Stimulated activated CD4-positive, alpha-beta T cell treated with anti-CD3 and anti-CD28 coated beads, Interleukin-4, amount 100 ng/mL, for 24 hours (primary cell): ENCODE measurements at regions not wholly inside any gene's neighbourhood (a gene's known extent, or its start where the extent isn't known, plus 50 kb on each side); places are given as distances from the start of the nearest gene placed in this dataset.
"Not testable (repeated sequence)": the region's sequence is repeated elsewhere in the genome, so short reads cannot be mapped to it uniquely, and the experiment has no call there.

Source experiments
- DNase-seq: peaks from one replicate; pipeline ENCODE4 v3.0.0-alpha.2; 2020

DNA sequence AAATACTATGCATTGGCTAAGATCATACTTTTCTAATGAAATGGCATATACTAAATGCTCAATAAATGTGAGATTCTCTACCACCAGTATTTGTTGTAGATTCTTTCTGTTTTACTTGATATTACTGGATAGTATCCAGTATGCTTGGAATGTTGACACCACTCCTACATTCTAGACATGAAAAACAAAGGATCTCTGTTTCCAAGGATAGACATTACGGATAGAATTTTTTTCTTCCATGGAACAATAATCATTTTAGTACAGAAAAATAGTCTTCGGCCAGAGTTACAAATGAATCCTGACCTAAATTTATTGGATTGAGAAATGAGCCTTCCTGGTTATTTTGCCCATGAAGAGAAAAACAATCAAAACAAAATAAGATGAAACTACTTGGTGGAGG is 258.2 kb upstream of the NT5E start:
- DNase-seq: no peak

DNA sequence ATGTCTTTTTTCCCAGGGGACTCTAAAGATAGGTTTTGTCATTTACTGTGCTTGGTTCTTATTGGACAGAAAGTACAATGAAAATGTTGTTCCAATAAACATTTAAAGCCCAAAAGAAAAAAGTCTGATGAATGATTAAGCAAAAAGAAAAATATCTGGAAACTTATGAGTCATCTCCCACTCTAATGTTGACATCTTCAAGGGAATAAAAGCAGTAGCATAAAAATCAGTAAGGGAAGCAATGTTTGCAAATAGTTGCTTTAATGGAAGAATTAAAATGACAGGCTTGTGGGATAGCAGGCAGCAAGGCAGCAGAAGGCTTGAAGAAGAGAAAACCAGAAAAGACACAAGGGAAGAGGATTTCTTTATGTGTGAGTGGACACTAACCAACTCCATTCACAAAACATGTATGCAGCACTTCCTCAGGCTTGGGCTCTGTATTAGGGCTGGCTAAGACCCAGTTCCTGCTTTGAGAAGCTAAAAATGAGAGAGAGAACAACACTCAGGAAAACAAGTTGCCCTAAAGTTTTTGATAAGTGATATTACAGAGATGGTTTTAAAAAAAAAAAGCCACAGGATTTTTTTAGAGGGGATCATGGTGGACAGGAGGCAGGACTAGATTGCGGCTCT is 263.2 kb upstream of the NT5E start:
- no peak for DNase-seq

DNA sequence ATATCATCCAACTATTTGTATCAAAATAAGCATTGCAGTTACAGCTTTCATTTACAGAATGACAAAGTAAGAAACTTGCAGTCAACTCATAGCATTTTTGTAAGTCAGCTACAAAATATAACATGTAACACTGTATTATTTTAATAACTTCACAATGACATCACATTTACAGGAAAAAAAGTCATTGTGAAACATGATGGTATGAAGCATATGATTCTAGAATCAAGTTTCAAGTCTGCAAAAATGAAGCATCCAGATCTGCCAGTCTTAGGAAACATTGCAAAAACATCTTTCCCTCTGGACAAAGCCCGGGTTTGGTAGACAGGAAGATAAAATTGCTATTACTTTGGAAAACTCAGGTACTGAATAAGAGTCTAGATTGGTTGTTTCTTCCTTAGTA is 263.9 kb upstream of the NT5E start:
- DNase-seq: no peak

DNA sequence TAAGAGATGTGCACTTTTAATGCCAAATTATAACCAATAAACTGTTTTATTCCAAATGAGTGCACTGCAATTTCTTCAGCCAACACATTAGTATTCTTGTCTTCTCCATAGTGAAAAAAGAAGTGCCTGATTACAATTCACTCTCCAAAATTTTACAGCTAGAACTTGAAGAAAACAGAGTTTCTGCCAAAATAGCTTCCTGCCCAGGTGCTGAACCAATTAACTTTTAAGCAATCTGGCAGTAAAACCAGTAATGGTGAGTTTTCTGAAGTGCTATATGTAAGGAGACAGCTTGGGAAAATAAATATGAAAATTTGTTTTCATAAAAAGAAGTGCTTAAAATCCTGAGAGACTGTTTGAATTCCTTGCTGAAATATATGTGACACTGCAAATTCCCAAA is 266.0 kb upstream of the NT5E start:
- DNase-seq: no peak

DNA sequence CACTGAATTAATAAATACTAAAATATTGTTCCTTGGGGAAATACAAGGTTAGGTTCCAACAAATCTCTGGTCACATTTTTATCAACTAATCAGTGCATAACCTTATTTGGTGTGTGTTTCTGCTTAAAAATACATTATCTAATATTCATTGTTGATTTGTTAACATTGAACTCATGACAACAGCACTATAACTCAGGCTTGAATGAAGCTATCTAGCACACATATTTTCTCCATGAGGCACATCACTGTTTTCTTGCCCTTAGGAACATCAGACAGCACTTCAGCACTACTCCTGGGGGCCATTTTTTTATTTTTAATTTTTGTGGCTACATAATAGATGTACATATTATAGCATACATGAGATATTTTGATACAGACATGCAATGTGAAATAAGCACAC is 277.2 kb upstream of the NT5E start:
- no peak for DNase-seq

DNA sequence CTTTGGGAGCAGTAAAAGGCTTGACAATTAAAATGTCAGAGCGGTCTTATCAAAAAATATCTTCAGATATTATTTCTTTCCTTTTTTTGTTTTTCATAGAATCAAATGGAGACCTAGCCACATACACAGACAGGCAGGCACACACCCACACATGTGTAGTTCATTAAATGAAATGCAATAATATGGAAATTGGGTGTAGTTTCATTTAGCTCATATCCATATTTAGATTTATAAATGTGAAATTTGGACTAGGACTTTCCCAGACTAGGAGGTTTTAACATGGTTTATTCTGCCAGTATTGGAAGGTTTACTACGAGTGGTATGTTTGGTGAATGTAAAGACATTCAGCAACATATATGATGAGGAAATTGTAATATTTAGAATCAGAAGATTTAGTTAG is 277.7 kb upstream of the NT5E start:
- DNase-seq: no peak

DNA sequence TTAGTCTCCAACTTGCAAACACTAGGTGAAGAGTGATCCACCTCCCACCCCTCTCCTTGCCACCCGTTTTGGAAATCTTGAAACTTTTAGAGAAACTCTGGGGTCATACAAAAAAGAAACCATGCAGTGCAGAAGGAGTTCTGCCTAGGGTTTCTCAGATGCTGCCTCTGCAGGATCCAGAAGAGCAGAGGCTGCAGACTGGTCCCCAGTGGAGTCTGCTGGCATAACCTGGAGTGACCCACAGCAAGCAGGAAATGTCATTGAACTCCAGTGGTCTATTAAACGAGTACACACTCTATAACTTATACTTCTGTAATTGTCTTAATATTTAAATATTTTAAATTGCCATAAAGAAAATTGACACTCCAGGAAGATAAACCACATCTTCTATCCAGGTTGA is 280.7 kb upstream of the NT5E start:
- no peak for DNase-seq

DNA sequence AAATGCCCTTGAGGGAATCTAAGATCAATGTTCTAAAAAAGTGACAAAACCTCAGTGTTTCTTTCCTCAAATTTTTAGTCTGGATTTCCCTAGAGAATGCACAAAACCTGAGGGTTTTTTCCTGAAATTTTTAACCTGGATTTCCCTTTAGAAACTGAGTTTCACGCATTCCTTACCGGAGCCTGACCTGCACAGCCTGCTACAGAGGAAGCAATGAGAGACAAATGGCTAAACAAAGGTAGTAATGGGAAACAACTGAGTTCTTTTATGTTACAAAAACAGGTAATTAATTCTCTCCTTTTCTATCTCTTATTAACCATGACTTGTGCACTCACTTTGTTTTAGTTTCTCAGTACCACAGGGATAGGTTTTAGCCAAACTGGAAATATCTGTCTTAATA is 281.7 kb upstream of the NT5E start:
- DNase-seq: no peak

DNA sequence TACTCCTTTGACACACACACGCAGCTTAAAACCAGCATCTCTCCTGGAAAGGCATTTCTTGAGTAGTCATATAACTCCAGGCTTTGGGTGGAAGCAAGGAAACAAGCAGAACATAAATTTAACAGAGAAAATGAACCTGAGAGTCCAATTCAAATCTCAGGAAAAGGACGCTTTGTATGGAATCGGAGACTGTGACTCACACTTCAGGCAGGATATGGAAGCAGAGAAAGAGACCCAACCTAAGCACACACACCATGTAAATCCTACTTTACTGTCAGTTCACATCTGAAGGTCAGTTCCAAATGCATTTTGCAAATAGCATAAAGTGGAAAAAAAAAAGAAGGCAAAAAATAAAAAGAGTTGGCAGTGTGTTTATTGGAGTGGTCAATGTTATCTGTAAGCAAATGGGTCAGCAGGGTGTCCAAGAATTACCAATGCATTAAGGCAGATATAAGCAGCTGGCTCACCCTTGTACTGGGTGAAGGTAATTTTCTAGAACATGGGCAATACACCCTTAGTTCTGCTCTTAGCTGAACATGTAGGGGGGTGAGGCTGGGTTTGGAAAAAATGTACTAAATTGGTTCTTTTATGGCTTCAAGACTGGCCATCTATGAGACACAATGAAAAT is 283.7 kb upstream of the NT5E start:
- DNase-seq: no peak

DNA sequence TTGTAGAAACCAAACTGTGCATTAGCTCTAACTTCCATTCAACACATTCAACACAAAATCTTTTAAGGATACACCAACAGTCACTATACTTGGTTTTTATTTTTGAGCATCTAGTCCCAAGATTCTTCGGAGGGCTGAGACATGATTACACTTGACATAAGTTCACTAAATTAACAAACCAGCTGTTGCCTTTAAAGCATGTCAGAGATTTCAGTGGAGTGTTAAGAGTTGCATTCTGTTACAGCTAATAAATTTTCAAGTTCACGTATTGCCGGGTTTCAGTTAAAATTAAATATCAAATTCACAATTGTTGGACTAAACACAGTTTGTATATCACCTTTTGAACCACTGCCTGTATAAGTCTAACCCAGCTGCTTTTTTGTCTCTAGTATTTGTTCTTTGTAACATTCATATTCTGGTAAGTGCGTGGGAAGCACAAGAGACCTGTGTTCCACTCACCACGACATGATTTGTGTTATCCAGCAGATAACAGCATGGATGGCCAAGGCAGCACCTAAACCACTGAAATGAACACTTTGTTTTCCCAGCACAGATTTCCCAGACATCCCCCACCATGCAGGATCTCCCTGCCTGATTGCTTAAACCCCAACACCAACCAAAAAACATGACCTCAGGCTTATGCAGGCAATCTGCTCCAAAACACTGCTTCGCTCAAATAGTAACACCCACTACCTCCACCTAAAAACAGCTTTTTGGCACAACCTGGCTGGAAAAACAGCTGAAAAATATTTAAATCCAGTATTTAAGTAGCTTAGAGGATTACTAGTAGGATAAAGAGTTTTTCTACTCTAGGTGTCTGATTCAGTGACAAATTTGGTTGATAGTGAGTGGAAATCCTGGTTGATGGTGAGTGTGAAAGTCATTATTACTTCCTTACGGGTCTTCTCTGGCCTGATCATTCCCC is 286.5 kb upstream of the NT5E start:
- no peak for DNase-seq

DNA sequence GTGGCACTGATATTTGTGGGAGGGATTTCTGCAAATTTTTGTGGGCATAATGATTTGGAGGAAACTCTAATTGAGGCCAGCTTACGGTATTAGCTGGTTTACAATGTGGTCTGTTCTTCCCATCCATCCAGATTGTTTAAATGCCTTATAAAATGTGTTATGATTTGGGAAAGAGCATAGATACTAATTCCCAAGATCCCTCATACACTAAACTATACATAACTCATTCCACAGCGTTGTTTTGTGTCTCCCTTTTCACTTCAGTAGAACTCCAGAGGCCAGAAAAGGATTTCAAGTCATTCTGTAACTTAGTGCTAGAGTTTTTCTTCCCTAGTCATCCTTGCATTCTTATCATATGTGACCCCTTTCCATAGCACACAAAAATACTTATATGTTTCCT is 292.6 kb upstream of the NT5E start:
- no peak for DNase-seq

DNA sequence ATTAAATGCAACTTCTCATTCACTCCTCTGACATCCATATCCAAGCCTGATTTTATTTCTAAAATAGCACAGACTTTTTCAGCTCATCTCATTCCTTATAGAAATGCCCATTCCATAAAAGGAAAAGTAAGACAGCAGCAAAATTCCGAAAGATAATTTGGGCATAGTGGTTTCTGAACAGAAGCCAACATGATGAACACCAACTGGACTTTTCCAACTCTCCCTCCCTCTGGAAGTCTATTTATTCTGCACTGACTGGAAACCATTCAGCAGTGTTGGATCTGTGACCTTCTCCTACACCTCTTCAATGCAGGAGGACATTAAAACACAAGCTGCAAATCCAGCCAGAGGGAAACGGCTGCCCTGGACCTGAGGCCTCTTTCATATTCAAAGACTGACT is 306.2 kb upstream of the NT5E start:
- DNase-seq: no peak

DNA sequence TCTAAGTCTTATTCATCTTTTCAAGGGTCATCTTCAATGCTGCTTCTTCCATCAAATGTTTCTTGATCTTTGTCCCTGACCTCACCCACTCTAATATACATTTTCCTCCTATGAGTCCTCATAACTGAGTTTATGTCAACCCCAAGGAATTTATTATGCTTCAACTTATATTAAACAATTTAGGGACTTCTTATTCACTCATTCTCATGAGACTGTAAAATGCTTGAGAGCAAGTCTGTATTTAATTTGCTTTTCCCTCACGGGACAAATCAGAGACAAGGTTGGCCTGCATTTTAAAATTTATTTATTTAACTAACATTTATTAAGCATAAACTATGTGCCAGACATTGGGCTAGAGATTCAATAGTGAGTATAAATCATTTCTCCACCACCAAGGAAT is 312.0 kb upstream of the NT5E start:
- DNase-seq: no peak

DNA sequence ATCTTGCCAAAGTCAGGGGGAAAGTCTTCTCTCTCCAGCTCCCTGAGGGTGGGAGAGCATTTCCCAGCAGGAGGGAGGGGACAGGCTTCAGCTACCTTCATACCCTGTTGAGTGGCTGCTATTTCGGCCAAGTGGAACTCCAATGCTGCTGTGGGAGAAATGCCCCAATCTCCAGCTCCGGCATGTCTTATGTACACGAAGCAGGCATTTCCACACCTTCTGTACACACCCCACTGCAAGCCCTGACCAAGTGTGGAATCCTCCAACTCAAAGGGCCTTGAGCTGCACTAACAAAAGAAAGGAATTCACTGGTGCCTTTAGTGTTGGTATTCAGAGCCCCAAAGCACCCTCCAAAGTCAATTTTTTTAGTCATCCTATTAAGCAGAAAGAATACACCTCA is 313.6 kb upstream of the NT5E start:
- DNase-seq: no peak

DNA sequence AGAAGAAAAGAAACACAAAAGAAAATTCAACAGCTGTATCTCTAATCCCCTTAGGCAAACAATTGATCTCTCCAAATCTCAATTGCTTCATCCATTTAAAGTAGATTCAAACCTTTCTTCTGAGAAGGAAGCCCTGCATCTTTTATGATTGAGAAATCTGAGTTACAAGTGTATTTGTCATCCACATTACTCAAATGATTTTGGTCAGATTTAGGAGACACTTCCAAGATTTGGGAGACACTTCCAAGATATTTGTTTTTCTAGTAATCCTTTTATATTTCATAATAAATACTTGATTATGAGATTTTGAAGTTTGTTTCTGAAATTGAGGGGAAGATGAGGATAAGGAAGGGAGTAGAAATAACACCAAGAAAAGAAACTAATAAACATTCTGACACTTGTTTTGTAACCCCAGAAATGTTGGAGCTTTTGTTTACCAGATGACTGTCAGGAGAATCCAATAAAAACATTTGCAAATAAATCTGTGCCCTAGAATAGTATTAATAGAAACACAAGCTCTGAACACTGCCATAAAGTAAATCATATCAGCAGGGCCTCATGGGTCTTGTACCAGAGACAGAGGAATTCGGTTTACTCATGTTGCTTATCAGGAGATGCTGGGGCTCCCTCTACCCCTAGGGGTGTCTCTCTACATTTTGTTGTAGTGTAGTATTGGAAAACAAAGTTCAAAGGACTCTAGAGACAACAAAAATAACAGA is 314.3 kb upstream of the NT5E start:
- no peak for DNase-seq

DNA sequence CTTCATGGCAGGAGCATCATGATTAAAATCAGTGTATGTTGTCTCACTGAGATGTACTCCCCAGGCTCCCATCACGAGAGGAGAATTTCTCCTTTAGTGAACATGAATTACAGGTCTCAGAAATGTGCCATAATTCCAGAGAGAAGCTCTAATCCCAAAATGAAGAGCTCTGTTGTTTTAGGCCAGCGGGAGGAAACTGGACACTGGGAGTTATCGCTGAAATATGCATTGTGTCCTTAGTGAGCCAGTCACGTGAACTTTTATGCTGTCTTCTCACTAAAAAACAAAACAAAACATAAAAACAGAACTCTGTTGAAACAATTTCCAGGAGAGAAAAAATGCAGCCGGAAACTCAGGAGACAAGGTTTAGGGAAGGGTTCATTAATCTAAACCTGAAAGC is 315.7 kb upstream of the NT5E start:
- DNase-seq: no peak

DNA sequence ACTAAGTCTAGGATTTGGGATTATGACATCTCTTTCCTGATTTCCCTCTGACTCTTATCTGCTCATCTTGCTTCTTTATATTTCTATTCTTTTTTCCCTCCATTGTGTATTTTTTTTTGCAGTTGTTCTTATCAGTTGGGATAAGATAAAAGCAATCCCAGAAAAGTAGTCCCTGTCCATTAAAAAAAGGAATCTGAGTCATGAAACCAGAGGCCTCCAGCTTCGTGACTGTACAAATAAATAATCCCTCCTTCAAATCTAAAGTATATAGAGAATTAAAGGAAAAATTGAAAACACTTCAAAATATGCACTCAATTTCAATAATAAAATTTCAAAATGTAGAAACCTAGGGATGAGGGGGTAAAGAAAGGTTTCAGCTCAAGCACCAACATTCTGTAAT is 317.8 kb upstream of the NT5E start:
- DNase-seq: no peak

DNA sequence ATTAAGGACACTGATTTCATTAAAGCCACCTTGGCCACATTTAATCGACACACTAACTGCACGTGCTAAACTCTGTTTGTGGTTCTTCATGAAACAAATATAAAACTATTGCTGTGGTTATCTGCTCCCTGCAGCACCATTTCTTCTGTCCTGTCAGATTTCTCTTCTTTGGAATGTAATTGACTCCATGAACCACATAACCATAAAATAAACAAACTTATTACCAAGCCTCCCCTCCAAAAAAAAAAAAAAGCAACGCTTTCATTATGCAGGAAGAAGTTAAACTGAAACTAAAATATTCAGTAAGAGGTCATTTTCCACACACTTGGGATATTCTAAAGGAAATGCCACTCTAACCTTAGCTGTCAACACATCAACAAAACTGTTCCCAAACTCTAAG is 319.1 kb upstream of the NT5E start:
- DNase-seq: no peak

DNA sequence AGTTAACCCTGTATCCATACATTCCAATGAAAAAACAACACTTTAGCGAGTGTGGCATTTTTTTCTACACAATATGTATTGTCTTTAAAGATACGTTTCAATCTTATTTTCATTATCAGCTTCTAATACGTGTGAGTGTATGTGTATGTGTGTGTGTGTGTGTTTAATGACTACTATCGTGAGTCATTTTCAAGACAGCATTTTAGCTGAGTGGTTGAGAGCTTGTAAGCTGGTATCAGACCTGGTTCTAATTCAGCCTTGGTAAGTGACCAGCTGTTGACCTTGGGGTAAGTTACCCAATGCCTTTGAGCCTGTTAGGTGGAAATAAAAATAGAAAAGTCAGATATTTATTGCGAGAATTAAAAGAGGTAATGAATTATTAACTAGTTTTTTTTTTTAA is 320.0 kb upstream of the NT5E start:
- DNase-seq: no peak

DNA sequence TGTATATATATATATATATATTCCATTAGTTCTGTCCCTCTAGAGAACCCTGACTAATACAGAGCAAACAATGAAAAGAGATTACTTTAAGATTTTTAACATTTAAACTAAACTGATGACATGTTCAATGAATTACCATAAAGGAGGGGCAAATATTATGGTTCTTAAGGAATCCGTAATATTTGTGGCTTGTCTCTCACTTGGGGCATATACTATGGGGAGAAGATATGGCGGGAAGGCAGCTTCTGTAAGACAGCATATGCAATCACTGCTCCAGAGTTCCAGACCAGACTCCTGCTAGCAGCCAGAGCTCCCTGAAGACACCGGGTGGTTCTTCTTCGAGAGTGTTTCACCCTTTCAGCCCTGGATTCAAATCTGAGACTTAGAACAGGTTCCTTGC is 321.1 kb upstream of the NT5E start:
- DNase-seq: no peak

DNA sequence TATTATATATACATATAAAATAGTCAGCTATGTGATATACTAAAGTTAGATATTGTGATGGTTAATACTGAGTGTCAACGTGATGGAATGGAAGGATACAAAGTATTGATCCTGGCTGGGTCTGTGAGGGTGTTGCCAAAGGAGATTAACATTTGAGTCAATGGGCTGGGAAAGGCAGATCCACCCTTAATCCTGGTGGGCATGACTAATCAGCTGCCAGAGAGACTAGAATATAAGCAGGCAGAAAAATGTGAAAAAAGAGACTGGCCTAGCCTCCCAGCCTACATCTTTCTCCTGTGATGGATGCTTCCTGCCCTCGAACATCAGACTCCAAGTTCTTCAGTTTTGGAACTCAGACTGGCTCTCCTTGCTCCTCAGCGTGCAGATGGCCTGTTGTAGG is 321.6 kb upstream of the NT5E start:
- DNase-seq: not testable (repeated sequence)

DNA sequence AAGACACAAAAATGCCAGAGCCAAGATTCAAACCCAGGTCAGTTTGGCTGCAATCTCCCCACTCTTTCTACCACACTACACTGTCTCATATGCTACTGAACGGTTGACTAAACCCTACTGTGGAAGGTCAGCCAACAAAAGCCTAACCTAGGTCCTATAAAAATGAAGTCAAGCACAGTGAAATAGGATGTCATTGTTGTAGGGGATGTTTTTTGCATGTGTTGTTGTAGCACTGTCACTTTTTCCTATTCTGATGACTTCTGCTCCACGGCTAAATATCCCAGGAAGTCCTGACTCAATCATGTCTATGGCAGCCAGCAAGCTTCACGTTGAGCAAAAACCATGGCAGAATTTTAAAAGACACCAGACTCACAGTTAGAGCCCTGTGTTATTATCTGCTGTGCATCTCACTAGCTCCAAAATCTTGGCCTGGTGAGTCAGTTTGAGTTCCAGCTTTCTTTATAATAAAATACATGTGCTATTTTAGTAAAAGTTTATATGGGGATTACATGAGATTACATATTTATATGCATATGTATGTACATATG is 322.1 kb upstream of the NT5E start:
- no peak for DNase-seq

DNA sequence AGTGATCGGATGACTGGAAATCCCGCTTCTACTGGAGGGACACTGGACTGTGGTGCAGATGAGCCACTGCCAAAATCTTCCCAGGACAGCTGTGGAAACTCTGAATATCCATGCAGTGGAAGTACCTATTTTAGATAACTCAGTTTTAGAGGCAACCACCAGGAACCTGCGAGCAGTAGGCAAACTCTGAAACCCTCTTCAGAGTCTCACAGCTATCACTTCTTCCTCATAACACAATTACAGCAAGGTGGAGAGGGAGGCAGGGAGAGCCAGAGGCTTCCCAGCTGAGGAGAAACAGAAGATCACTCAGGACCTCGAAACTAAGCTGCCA is 322.8 kb upstream of the NT5E start:
- no peak for DNase-seq
